Aorta (tissue), 5 donors: ENCODE measurements at regions not wholly inside any gene's neighbourhood (a gene's known extent, or its start where the extent isn't known, plus 50 kb on each side); places are given as distances from the start of the nearest gene placed in this dataset.
A peak's percentile ranks its signal among the peaks of the same experiment; 100 is the strongest.

Experiments used
- ATAC-seq: fragments of 200-7000 bp; cut with Tn5 transposase; one replicate; pipeline ENCODE4 v1.9.1; 2022; ENCODE audit warnings: moderate library complexity; ENCODE audit not compliant: low FRiP score
- DNase-seq, 2 donors: peaks; one replicate each; pipeline ENCODE4 v3.0.0-alpha.2; 2020
- H3K27ac ChIP-seq, 2 donors: one replicate each; pipeline ENCODE4 v1.5.1; 2013; ENCODE audit warnings: low read length in 2 of 2, mild to moderate bottlenecking in 2 of 2, moderate library complexity in 2 of 2, control low read depth in 1 of 2, inconsistent platforms in 1 of 2, low read depth in 1 of 2
- H3K27me3 ChIP-seq, 2 donors: one replicate each; pipeline ENCODE4 v1.6.1; 2013; ENCODE audit warnings: control low read depth in 1 of 2, low read length in 1 of 2, mild to moderate bottlenecking in 1 of 2, moderate library complexity in 1 of 2; ENCODE audit not compliant: insufficient read depth in 2 of 2, control insufficient read depth in 1 of 2
- H3K36me3 ChIP-seq, 2 donors: one replicate each; pipeline ENCODE4 v1.6.1; 2013; ENCODE audit warnings: control low read depth in 1 of 2, low read length in 1 of 2, mild to moderate bottlenecking in 1 of 2; ENCODE audit not compliant: insufficient read depth in 2 of 2, control insufficient read depth in 1 of 2
- H3K4me1 ChIP-seq, 2 donors: one replicate each; pipeline ENCODE4 v1.6.1; 2013; ENCODE audit warnings: low read length in 2 of 2, control low read depth in 1 of 2, mild to moderate bottlenecking in 1 of 2, moderate library complexity in 1 of 2; ENCODE audit not compliant: insufficient read depth in 2 of 2, control insufficient read depth in 1 of 2
- H3K4me3 ChIP-seq, 2 donors: one replicate each; pipeline ENCODE4 v1.5.1; 2013; ENCODE audit warnings: low read length in 2 of 2, control low read depth in 1 of 2, mild to moderate bottlenecking in 1 of 2
- H3K9me3 ChIP-seq: one replicate; pipeline ENCODE4 v1.6.1; 2013; ENCODE audit warnings: mild to moderate bottlenecking, low read length; ENCODE audit not compliant: control insufficient read depth
- whole genome bisulfite sequencing, 2 donors: extraction: QIAGEN DNeasy Blood & Tissue Kit; methylation state at CpG; one replicate each; pipeline ENCODE4 v1.1.7; 2013; 5-methylcytosine and 5-hydroxymethylcytosine counted together
- intact Hi-C, 2 donors: fragments of 100-400 bp; cut with DNase I; formaldehyde crosslinking; loops; one replicate each; pipeline versions ENCODE4 v1.14.2 to v1.15.0; 2022
- donor health status: healthy with polysubstance abuse.
- donor health status: Bipolar disorder and iron deficiency.
- donor health status: DM: no; HTN: no; CAD: no.
- donor health status: DM: no; HTN: no; CAD: no.
- donor health status: DM: yes; HTN: yes; CAD: no.

DNA sequence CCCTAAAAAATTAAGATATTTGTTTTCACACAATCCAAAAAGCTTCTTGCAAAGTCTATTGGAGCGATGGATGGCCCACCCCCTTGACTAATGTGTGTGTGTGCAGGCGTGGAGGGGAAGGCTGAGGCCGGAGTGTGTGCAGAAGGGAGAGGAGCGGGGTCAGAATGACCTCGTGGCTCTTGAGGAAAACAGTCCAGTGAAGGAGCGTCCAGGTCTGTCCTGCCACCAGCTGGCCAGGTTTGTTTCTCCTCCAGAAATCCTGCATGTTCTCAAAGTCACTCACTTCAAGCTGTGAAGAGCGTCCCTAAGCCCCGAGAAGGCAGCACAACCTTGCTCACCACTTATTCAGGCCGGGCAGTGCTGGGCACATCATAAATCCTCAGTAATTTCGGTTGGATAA lies 69.5 kb upstream of the SSX2IP start:
- DNase-seq (no peak), ATAC-seq (no peak)
- Histone ChIP-seq H3K27ac (no peak overlapping the region), H3K9me3 (no peaks in the 10 kb centered on the region), H3K36me3 (no peaks in the 10 kb centered on the region), H3K4me1 (no peaks in the 10 kb centered on the region), H3K4me3 (no peak overlapping the region), H3K27me3 (no peaks in the 10 kb centered on the region)
- intact Hi-C loops, result loop anchor here (5.0 to 10.0 kb wide), 2 partner anchors 322 to 615 kb away; partner anchors contain the start of gene PRKACB (in 1 of the 2)
- WGBS, 2 donors, result 90 to 91% methylated on average over 10 of the region's 10 CpGs

- WGBS, 2 donors, result 11 to 27% methylated on average over 15 of the region's 15 CpGs
- intact Hi-C loops, result loop anchor here (5.0 to 10.0 kb wide), 2 partner anchors 322 to 614 kb away; partner anchors contain the start of gene PRKACB (in 1 of the 2)
- H3K27ac ChIP-seq, result no peak overlapping the region
Measured at GRCh38 chr1:84758968-84759491, 68.8 kb upstream of the SSX2IP start.

GRCh38 chr1:84758476-84758875 lies 68.2 kb upstream of the SSX2IP start:
- no peak for DNase-seq

More at GRCh38 chr1:84758968-84759491, 68.8 kb upstream of the SSX2IP start:
- Histone ChIP-seq H3K36me3 (no peaks in the 10 kb centered on the region), H3K4me3 (no peak overlapping the region), H3K27me3 (no peaks in the 10 kb centered on the region), H3K9me3 (no peaks in the 10 kb centered on the region), H3K4me1 (no peaks in the 10 kb centered on the region)
- ATAC-seq (peak; percentile 67), DNase-seq (peak in 1 of 2 donors; percentile 53)

DNA sequence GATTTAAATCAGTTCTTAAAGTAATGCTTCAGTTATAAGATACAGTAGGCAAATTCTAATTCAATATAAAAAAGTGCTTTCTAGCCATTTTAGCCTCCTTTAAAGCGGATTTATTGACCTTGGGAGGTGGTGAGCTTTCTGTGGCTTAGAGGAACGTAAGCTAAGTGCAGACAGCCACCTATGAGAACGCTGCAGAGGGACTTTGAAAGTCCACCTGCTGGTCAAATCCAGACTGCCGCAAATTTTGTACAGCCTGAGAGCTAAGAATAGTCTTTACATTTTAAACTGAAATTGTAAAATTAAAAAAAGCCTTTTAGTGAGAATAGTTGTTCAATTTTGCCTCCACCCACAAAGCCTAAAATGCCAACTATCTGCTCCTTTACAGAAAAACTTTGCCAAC lies 67.0 kb upstream of the SSX2IP start:
- intact Hi-C loops, result loop anchor here (5.0 to 10.0 kb wide), 2 partner anchors 320 to 612 kb away; partner anchors contain the start of gene PRKACB (in 1 of the 2)
- no peak for ATAC-seq
- H3K9me3 ChIP-seq, result no peaks in the 10 kb centered on the region
- H3K27me3 ChIP-seq, result no peaks in the 10 kb centered on the region
- no peaks in the 10 kb centered on the region for H3K4me1 ChIP-seq
- H3K4me3 ChIP-seq, result no peak overlapping the region
- no peaks in the 10 kb centered on the region for H3K36me3 ChIP-seq
- no peak overlapping the region for H3K27ac ChIP-seq
- DNase-seq, result no peak
- WGBS, 2 donors, result 88 to 93% methylated on average over 4 of the region's 4 CpGs

More at GRCh38 chr1:84758476-84758875, 68.2 kb upstream of the SSX2IP start:
- Histone ChIP-seq H3K4me3 (no peak overlapping the region), H3K36me3 (no peaks in the 10 kb centered on the region), H3K27me3 (no peaks in the 10 kb centered on the region), H3K9me3 (no peaks in the 10 kb centered on the region), H3K4me1 (no peaks in the 10 kb centered on the region), H3K27ac (no peak overlapping the region)
- WGBS, 2 donors, result 18 to 29% methylated on average over 3 of the region's 3 CpGs
- intact Hi-C loops, result loop anchor here (5.0 to 10.0 kb wide), 2 partner anchors 321 to 614 kb away; partner anchors contain the start of gene PRKACB (in 1 of the 2)
- ATAC-seq, result no peak

DNA sequence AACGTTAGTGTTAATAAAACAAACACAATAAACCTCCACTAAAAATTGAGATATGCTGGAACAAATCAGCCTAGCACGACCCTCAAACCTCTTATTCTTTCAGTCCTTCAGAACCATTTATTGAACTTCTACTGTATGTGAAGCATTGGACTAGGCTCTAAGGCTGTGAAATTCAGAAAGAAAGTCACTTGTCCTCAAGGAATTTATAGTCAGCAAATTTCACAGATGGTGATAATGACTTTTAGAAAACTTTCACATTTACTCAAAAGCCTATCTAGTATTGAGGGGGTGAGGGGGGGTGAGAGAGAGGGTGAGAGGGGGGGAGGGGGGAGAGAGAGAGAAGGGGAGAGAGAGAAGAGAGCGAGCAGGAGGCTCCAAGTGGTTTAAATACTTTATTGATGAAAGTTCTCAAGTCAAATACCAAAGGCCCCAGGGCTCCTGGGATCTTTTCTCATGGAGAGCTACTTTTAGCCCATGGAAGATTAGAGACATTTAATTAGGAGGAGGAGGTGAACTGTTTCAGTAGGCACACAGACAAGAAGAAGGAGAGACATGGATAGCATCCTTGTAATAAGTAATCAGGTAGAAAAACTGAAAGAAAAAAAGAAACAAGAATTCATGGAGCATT lies 66.3 kb upstream of the SSX2IP start:
- Histone ChIP-seq H3K27me3 (no peaks in the 10 kb centered on the region), H3K4me3 (no peak overlapping the region), H3K36me3 (no peaks in the 10 kb centered on the region), H3K9me3 (no peaks in the 10 kb centered on the region), H3K4me1 (no peaks in the 10 kb centered on the region), H3K27ac (no peak overlapping the region)
- 53 to 59% methylated on average over 3 of the region's 3 CpGs for WGBS, 2 donors
- DNase-seq, result no peak
- intact Hi-C loops, result loop anchor here (5.0 to 10.0 kb wide), 2 partner anchors 319 to 612 kb away; partner anchors contain the start of gene PRKACB (in 1 of the 2)
- ATAC-seq, result no peak

DNA sequence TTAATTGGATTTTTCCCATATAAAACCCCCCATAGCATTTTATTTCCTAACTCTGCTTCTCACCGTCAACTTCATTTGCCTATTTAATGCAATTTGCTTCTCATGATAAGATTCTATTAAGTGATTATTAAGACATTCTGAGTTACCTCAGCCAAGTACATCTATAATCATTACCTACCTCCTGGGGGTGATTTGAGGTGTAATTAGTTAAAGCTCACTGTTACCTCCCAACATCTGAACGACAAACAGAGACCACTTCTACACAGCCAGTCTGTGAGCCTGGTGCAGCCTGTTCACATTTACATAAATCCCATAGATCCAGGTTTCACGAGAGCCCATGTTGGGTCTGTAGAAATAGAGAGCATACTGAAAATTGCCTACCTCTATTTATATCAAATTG lies 65.7 kb upstream of the SSX2IP start:
- no peaks in the 10 kb centered on the region for H3K9me3 ChIP-seq
- H3K27ac ChIP-seq, result no peak overlapping the region
- H3K4me3 ChIP-seq, result no peak overlapping the region
- H3K36me3 ChIP-seq, result no peaks in the 10 kb centered on the region
- intact Hi-C loops, result loop anchor here (5.0 to 10.0 kb wide), 2 partner anchors 319 to 611 kb away; partner anchors contain the start of gene PRKACB (in 1 of the 2)
- 82 to 85% methylated on average over 3 of the region's 3 CpGs for WGBS, 2 donors
- H3K27me3 ChIP-seq, result no peaks in the 10 kb centered on the region
- no peak for DNase-seq
- H3K4me1 ChIP-seq, result no peaks in the 10 kb centered on the region
- ATAC-seq, result no peak

- no peaks in the 10 kb centered on the region for H3K27me3 ChIP-seq
- no peaks in the 10 kb centered on the region for H3K9me3 ChIP-seq
- ATAC-seq (no peak), DNase-seq (no peak)
- intact Hi-C loops, result loop anchor here (5.0 to 10.0 kb wide), 2 partner anchors 318 to 610 kb away; partner anchors contain the start of gene PRKACB (in 1 of the 2)
- WGBS, 2 donors, result 91 to 94% methylated on average over 8 of the region's 8 CpGs
- no peaks in the 10 kb centered on the region for H3K4me1 ChIP-seq
- H3K36me3 ChIP-seq, result no peaks in the 10 kb centered on the region
- H3K4me3 ChIP-seq, result no peak overlapping the region
- no peak overlapping the region for H3K27ac ChIP-seq
Measured at GRCh38 chr1:84755216-84755615, 65.0 kb upstream of the SSX2IP start.

DNA sequence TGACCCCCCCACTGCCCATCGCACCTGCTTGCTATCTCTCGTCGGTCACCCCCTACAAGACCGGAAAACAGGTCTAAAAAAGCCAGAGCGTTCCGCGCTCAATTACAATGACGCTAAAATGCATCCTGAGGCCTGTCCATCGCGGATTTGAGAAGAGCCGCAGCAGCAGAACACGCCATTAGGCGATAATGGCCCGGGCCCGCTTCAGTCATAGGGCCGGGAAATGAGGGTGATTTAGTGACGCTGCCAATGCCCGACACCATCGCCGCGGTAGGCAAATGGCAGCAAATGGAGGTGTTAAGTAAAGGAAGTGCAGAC lies 64.1 kb upstream of the SSX2IP start:
- intact Hi-C loops, result loop anchor here (5.0 to 10.0 kb wide), 2 partner anchors 132 to 610 kb away; partner anchors contain the start of gene PRKACB (in 1 of the 2)
- 60 to 70% methylated on average over 21 of the region's 21 CpGs for WGBS, 2 donors
- Histone ChIP-seq H3K36me3 (no peaks in the 10 kb centered on the region), H3K9me3 (no peaks in the 10 kb centered on the region), H3K27me3 (no peaks in the 10 kb centered on the region), H3K4me1 (no peaks in the 10 kb centered on the region), H3K27ac (no peak overlapping the region), H3K4me3 (no peak overlapping the region)
- ATAC-seq (no peak), DNase-seq (no peak)
